SU-DHL-6 (cell line): ENCODE measurements at regions not wholly inside any gene's neighbourhood (a gene's known extent, or its start where the extent isn't known, plus 50 kb on each side); places are given as distances from the start of the nearest gene placed in this dataset.

Experiments
- H2AFZ ChIP-seq: fragments of 200-600 bp; sonication (generic); 2 replicates; pipeline ENCODE4 v1.6.1; 2014; ENCODE audit warnings: low read depth, mild to moderate bottlenecking, moderate library complexity, mixed read lengths, antibody characterized with exemption, low read length; ENCODE audit not compliant: severe bottlenecking
- H3F3A ChIP-seq: fragments of 200-600 bp; shearing (Covaris generic); 2 replicates; pipeline ENCODE4 v1.6.0; 2016; ENCODE audit warnings: antibody characterized with exemption, mild to moderate bottlenecking; ENCODE audit not compliant: insufficient read depth
- H3K27ac ChIP-seq: fragments of 200-600 bp; sonication (generic); 2 replicates; pipeline ENCODE4 v1.5.1; 2016; ENCODE audit warnings: low read depth, mild to moderate bottlenecking, low read length, moderate library complexity, mixed read lengths
- H3K27me3 ChIP-seq: fragments of 200-600 bp; sonication (generic), shearing (Covaris generic); 2 replicates; pipeline ENCODE4 v1.6.0; 2014; ENCODE audit warnings: mild to moderate bottlenecking, low read length
- H3K36me3 ChIP-seq: fragments of 200-600 bp; sonication (generic); 2 replicates; pipeline ENCODE4 v1.6.1; 2014; ENCODE audit warnings: mild to moderate bottlenecking, low read length, mixed read lengths
- H3K4me2 ChIP-seq: fragments of 300-600, 200-600 bp; shearing (Covaris generic), sonication (generic); 2 replicates; pipeline ENCODE4 v1.6.0; 2014; ENCODE audit warnings: low read length, low read depth, mild to moderate bottlenecking; ENCODE audit not compliant: poor library complexity, severe bottlenecking
- H3K4me3 ChIP-seq: fragments of 200-600 bp; sonication (generic); 2 replicates; pipeline ENCODE4 v1.5.1; 2014; ENCODE audit warnings: antibody characterized with exemption, low read length, mild to moderate bottlenecking, mixed read lengths; ENCODE audit not compliant: insufficient read depth, poor library complexity, severe bottlenecking
- H3K79me2 ChIP-seq: fragments of 200-600 bp; sonication (generic); 2 replicates; pipeline ENCODE4 v1.6.1; 2014; ENCODE audit warnings: mild to moderate bottlenecking, low read length, moderate library complexity; ENCODE audit not compliant: insufficient read depth
- H3K9ac ChIP-seq: fragments of 200-600 bp; sonication (generic); 2 replicates; pipeline ENCODE4 v1.7.0; 2014; ENCODE audit warnings: mild to moderate bottlenecking, low read length
- H3K9me2 ChIP-seq: fragments of 200-600 bp; sonication (generic); replicated peaks from 2 replicates; pipeline ENCODE4 v1.6.1; 2014; ENCODE audit warnings: low read length; ENCODE audit not compliant: insufficient read depth
- H3K9me3 ChIP-seq: fragments of 200-600 bp; sonication (generic); 2 replicates; pipeline ENCODE4 v1.6.1; 2014; ENCODE audit warnings: low read length, mixed read lengths; ENCODE audit not compliant: insufficient read depth
- H4K20me1 ChIP-seq: fragments of 200-600 bp; sonication (generic); 2 replicates; pipeline ENCODE4 v1.6.1; 2014; ENCODE audit warnings: low read depth, mild to moderate bottlenecking, antibody characterized with exemption, low read length, moderate library complexity, mixed read lengths
- CTCF ChIP-seq: fragments of 200-600 bp; sonication (generic); IDR thresholded peaks from one replicate; pipeline ENCODE4 v1.5.1; 2017; ENCODE audit warnings: antibody characterized with exemption, mild to moderate bottlenecking, low read length, moderate library complexity; ENCODE audit not compliant: insufficient read depth, poor library complexity, severe bottlenecking
- EZH2phosphoT487 ChIP-seq: fragments of 200-600 bp; sonication (generic), shearing (Covaris generic); conservative IDR thresholded peaks from 2 replicates; pipeline ENCODE4 v1.6.1; 2018; ENCODE audit warnings: mild to moderate bottlenecking, antibody characterized with exemption, low read length, moderate library complexity, mixed read lengths

GRCh38 chr4:138097912-138098600 is 144.1 kb downstream of the SLC7A11 start:
- H3K4me3 ChIP-seq, result no peak overlapping the region
- H3F3A ChIP-seq, result no peaks in the 10 kb centered on the region
- TF ChIP-seq CTCF, result no peak
- TF ChIP-seq EZH2phosphoT487, result no peak
- H3K4me2 ChIP-seq, result peak overlapping the region; percentile 15
- H3K27ac ChIP-seq, result no peak overlapping the region
- H3K27me3 ChIP-seq, result no peaks in the 10 kb centered on the region
- no peak overlapping the region for H3K9ac ChIP-seq
- no peak overlapping the region for H2AFZ ChIP-seq
- H3K9me3 ChIP-seq, result no peaks in the 10 kb centered on the region
- no peaks in the 10 kb centered on the region for H4K20me1 ChIP-seq
- H3K9me2 ChIP-seq, result no peaks in the 10 kb centered on the region
- H3K79me2 ChIP-seq, result no peaks in the 10 kb centered on the region
- H3K36me3 ChIP-seq, result no peaks in the 10 kb centered on the region

- Histone ChIP-seq H2AFZ (no peak overlapping the region), H3K36me3 (no peaks in the 10 kb centered on the region), H3F3A (no peaks in the 10 kb centered on the region), H3K9me2 (no peaks in the 10 kb centered on the region), H4K20me1 (no peaks in the 10 kb centered on the region), H3K4me2 (no peak overlapping the region), H3K9me3 (no peaks in the 10 kb centered on the region), H3K27ac (no peak overlapping the region), H3K27me3 (no peaks in the 10 kb centered on the region), H3K79me2 (no peaks in the 10 kb centered on the region), H3K4me3 (no peak overlapping the region), H3K9ac (no peak overlapping the region)
- TF ChIP-seq EZH2phosphoT487 (no peak), CTCF (no peak)
Observed at GRCh38 chr4:138096384-138097062, 145.6 kb downstream of the SLC7A11 start.

DNA sequence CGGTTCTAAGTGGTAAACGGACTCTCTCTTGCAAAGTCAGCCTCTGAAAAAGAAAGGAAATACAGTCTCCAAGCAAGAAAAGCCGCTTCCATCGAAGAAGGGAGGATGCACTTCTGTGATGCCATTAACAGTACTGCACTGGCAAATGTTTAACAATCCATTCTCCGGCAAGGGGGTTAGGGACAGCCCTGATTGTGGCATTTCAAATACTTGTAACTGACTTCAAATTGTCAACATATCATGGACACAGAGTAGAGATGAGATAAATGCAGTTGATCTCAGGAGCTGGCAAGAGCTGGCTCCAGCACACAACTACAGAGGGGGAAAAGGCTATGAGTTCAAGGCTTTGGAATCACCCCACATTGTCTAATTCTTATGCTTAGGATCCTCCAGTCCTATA is 146.8 kb downstream of the SLC7A11 start:
- Histone ChIP-seq H2AFZ (no peak overlapping the region), H3K4me2 (no peak overlapping the region), H3K27me3 (no peaks in the 10 kb centered on the region)

More for the DNA sequence above, 146.8 kb downstream of the SLC7A11 start:
- Histone ChIP-seq H3K36me3 (no peaks in the 10 kb centered on the region), H3K9me3 (no peaks in the 10 kb centered on the region), H3K27ac (no peak overlapping the region), H3K9me2 (no peaks in the 10 kb centered on the region), H3K79me2 (no peaks in the 10 kb centered on the region), H3F3A (no peaks in the 10 kb centered on the region), H3K9ac (no peak overlapping the region), H4K20me1 (no peaks in the 10 kb centered on the region), H3K4me3 (no peak overlapping the region)
- TF ChIP-seq EZH2phosphoT487 (no peak), CTCF (no peak)
